Kidney (tissue), 13 donors: ENCODE measurements at regions not wholly inside any gene's neighbourhood (a gene's known extent, or its start where the extent isn't known, plus 50 kb on each side); places are given as distances from the start of the nearest gene placed in this dataset.

ENCODE experiments used
- DNase-seq, 5 donors: peaks; one replicate each; pipeline ENCODE4 v3.0.0-alpha.2; 2013 to 2020
- FAIRE-seq: peaks from 2 replicates; lab custom pipeline; 2012; peaks lifted over from hg19 to GRCh38; lab: Jason Lieb, UNC
- H3K27ac ChIP-seq, 2 donors: one replicate each; pipeline ENCODE4 v1.7.0; 2013; ENCODE audit warnings: low read depth in 2 of 2, low read length in 2 of 2, inconsistent platforms in 1 of 2
- H3K27me3 ChIP-seq: one replicate; pipeline ENCODE4 v1.7.1; 2013; ENCODE audit warnings: low read length, inconsistent platforms; ENCODE audit not compliant: control insufficient read depth, insufficient read depth
- H3K36me3 ChIP-seq, 3 donors: one replicate each; pipeline versions ENCODE4 v1.7.0 to v1.7.1; 2013; ENCODE audit warnings: low read length in 3 of 3, control low read depth in 1 of 3, inconsistent platforms in 1 of 3; ENCODE audit not compliant: insufficient read depth in 3 of 3, control insufficient read depth in 2 of 3
- H3K4me1 ChIP-seq, 3 donors: one replicate each; pipeline versions ENCODE4 v1.7.0 to v1.7.1; 2013; ENCODE audit warnings: low read length in 3 of 3, inconsistent platforms in 1 of 3, low read depth in 1 of 3; ENCODE audit not compliant: control insufficient read depth in 2 of 3, insufficient read depth in 2 of 3
- H3K4me3 ChIP-seq, 3 donors: one replicate each; pipeline versions ENCODE4 v1.7.0 to v1.8.1; 2013; ENCODE audit warnings: low read length in 3 of 3, control low read depth in 1 of 3, inconsistent platforms in 1 of 3
- H3K9ac ChIP-seq, 3 donors: one replicate each; pipeline versions ENCODE4 v1.7.0 to v1.7.1; 2013; ENCODE audit warnings: low read length in 3 of 3, control low read depth in 1 of 3, inconsistent platforms in 1 of 3
- H3K9me3 ChIP-seq, 3 donors: one replicate each; pipeline versions ENCODE4 v1.7.0 to v1.7.1; 2013; ENCODE audit warnings: low read length in 3 of 3, control low read depth in 1 of 3, inconsistent platforms in 1 of 3; ENCODE audit not compliant: control insufficient read depth in 2 of 3, insufficient read depth in 1 of 3
- intact Hi-C: fragments of 100-400 bp; cut with DNase I; formaldehyde crosslinking; loops from one replicate; pipeline ENCODE4 v1.11.1; 2022
- TF ChIP-seq, protein P1 (sequence below): IDR thresholded peaks from 3 replicates; pipeline ENCODE4 v1.5.1; 2012; ENCODE audit warnings: mild to moderate bottlenecking, moderate library complexity, borderline replicate concordance; ENCODE audit not compliant: insufficient read depth; ENCODE audit errors: extremely low read depth
- donor health status: control.
- donor health status: control.
- donor health status: control.
- donor health status: control.
- donor health status: control.
- donor health status: DM: yes; HTN: yes; CAD: no.
- donor health status: Normal renal cell carcinoma (clear cell type).

GRCh38 chr15:35159170-35159569, 74.1 kb upstream of the NANOGP8 start:
- FAIRE-seq (no peak), DNase-seq (no peak)
- no peak overlapping the region for H3K9ac ChIP-seq
- TF ChIP-seq, protein P1, sequence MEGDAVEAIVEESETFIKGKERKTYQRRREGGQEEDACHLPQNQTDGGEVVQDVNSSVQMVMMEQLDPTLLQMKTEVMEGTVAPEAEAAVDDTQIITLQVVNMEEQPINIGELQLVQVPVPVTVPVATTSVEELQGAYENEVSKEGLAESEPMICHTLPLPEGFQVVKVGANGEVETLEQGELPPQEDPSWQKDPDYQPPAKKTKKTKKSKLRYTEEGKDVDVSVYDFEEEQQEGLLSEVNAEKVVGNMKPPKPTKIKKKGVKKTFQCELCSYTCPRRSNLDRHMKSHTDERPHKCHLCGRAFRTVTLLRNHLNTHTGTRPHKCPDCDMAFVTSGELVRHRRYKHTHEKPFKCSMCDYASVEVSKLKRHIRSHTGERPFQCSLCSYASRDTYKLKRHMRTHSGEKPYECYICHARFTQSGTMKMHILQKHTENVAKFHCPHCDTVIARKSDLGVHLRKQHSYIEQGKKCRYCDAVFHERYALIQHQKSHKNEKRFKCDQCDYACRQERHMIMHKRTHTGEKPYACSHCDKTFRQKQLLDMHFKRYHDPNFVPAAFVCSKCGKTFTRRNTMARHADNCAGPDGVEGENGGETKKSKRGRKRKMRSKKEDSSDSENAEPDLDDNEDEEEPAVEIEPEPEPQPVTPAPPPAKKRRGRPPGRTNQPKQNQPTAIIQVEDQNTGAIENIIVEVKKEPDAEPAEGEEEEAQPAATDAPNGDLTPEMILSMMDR, result no peak
- no peak overlapping the region for H3K4me3 ChIP-seq
- no peak overlapping the region for H3K27ac ChIP-seq
- H3K36me3 ChIP-seq, result no peaks in the 10 kb centered on the region
- H3K4me1 ChIP-seq, result no peaks in the 10 kb centered on the region
- H3K27me3 ChIP-seq, result no peaks in the 10 kb centered on the region
- intact Hi-C loops, result no loop called here
- H3K9me3 ChIP-seq, result no peaks in the 10 kb centered on the region

DNA sequence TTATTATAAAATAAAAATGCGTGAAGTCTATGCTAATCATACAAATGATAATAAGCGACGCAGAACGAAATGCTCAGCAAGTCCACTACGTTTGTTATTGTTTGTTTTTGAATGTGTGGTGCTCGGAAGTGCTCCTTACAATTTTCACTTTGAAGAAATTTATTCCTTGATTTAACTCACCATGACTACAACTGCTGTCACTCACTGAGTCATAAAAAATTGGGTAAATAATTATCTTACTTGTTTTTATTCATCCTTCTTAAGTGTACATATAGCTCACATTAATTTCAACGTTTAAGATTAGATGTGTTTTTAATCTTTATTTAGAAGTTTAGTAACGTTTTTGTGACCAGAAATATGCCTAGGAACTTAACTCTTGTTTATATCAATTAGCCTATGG, 66.7 kb upstream of the NANOGP8 start:
- no peaks in the 10 kb centered on the region for H3K4me1 ChIP-seq
- H3K27me3 ChIP-seq, result no peaks in the 10 kb centered on the region
- FAIRE-seq (no peak), DNase-seq (no peak)
- intact Hi-C loops, result no loop called here
- H3K36me3 ChIP-seq, result no peaks in the 10 kb centered on the region
- H3K27ac ChIP-seq, result no peak overlapping the region
- no peaks in the 10 kb centered on the region for H3K9me3 ChIP-seq
- H3K4me3 ChIP-seq, result no peak overlapping the region
- TF ChIP-seq, protein P1, result no peak
- no peak overlapping the region for H3K9ac ChIP-seq

GRCh38 chr15:35151381-35151780, 66.3 kb upstream of the NANOGP8 start:
- Histone ChIP-seq H3K9me3 (no peaks in the 10 kb centered on the region), H3K9ac (no peak overlapping the region), H3K4me1 (no peaks in the 10 kb centered on the region), H3K36me3 (no peaks in the 10 kb centered on the region), H3K4me3 (no peak overlapping the region), H3K27me3 (no peaks in the 10 kb centered on the region), H3K27ac (no peak overlapping the region)
- DNase-seq (peak in 1 of 5 donors; percentile 45), FAIRE-seq (no peak)
- TF ChIP-seq, protein P1, result no peak
- intact Hi-C loops, result no loop called here

DNA sequence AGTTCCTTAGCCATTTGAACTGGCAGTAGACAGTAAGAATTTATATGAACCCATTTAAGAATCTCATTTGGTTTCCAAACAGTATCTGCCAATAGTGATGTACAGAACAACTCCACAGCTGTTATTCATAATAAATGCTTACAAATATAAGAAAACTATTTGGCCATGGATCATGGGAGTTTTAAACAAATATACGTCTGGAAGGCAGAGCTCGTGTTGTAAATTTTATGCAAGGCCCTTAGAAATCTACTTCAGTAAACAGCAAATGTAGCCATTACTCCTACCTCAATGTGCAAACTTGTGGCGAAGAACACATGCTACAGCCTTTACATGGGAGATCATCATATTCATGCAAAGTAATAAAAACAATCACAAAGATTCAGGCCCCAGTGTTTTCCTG, 65.3 kb upstream of the NANOGP8 start:
- TF ChIP-seq, protein P1, result no peak
- intact Hi-C loops, result no loop called here
- H3K36me3 ChIP-seq, result no peaks in the 10 kb centered on the region
- no peak overlapping the region for H3K4me3 ChIP-seq
- no peaks in the 10 kb centered on the region for H3K4me1 ChIP-seq
- no peaks in the 10 kb centered on the region for H3K9me3 ChIP-seq
- FAIRE-seq (no peak), DNase-seq (no peak)
- H3K27ac ChIP-seq, result no peak overlapping the region
- no peak overlapping the region for H3K9ac ChIP-seq
- H3K27me3 ChIP-seq, result no peaks in the 10 kb centered on the region
